Fibroblast of pulmonary artery (primary cell): ENCODE measurements at regions not wholly inside any gene's neighbourhood (a gene's known extent, or its start where the extent isn't known, plus 50 kb on each side); places are given as distances from the start of the nearest gene placed in this dataset.

Experiments used
- DNase-seq: peaks from one replicate; pipeline ENCODE4 v3.0.0-alpha.2; 2010; ENCODE audit warnings: low read depth
- H3K4me3 ChIP-seq: replicated peaks from 2 replicates; pipeline ENCODE4 v1.5.1; 2011; ENCODE audit warnings: low read depth, mild to moderate bottlenecking, control low read depth, low read length, moderate library complexity
- TF ChIP-seq, protein P1 (sequence below): IDR thresholded peaks from 2 replicates; pipeline ENCODE4 v1.5.1; 2011; ENCODE audit warnings: mild to moderate bottlenecking, control low read depth, low read length, inconsistent platforms; ENCODE audit errors: missing control alignments

- TF ChIP-seq, protein P1, sequence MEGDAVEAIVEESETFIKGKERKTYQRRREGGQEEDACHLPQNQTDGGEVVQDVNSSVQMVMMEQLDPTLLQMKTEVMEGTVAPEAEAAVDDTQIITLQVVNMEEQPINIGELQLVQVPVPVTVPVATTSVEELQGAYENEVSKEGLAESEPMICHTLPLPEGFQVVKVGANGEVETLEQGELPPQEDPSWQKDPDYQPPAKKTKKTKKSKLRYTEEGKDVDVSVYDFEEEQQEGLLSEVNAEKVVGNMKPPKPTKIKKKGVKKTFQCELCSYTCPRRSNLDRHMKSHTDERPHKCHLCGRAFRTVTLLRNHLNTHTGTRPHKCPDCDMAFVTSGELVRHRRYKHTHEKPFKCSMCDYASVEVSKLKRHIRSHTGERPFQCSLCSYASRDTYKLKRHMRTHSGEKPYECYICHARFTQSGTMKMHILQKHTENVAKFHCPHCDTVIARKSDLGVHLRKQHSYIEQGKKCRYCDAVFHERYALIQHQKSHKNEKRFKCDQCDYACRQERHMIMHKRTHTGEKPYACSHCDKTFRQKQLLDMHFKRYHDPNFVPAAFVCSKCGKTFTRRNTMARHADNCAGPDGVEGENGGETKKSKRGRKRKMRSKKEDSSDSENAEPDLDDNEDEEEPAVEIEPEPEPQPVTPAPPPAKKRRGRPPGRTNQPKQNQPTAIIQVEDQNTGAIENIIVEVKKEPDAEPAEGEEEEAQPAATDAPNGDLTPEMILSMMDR: no peak
- no peak overlapping the region for H3K4me3 ChIP-seq
- no peak for DNase-seq
Measured at GRCh38 chr9:116078640-116079039, 75.0 kb upstream of the PAPPA start.

DNA sequence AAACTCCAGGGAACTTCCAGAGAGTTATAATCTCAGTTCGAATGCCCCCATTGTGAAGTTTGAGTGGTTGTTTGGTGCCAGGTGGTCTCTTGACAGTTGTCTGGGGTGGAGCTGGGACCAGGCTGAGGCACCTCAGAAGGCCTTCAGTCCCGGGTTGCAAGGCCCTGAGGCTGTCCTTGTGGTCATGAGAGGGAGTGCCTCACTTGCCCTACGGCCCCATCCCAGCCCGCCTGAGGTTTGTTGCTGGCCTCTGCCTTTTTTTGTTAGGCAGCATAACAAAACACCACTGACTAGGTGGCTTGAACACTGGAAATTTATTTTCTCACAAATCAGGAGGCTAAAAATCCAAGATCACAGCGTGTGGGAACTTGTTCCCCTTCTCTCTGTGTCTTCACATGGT, 73.0 kb upstream of the PAPPA start:
- DNase-seq: no peak
- TF ChIP-seq, protein P1: no peak
- H3K4me3 ChIP-seq: no peak overlapping the region

DNA sequence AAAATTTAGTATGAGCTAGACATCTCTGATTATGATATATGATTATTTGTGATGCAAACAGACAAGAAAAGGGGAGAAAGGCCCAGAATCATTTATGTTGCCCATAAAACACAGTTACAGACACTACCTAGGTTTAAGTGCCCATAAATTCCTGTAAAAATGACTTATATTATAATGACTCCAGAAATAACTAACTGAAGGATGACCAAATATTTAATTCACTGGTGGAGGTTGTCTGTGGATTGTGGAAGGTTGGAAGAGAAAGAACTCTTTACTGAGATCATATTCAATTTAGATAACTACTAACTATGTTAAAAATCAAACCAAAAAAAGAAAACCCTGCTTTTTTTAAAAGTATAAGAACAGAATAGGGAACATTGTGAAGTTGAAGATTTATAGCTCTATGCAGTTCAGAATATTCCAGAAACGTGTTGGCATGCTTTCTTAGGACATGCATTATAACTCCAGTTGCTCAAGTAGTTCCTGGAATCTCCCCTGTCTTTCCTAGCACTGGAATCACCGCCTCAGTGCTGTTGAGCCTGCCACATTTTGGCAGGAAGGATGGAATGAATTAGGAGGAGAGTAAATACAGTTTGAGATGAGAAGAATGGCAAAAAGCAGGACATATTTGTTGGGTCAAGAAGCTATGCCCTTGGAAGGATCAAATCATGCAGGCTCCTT, 72.0 kb upstream of the PAPPA start:
- TF ChIP-seq, protein P1: no peak
- peak; percentile 48 for DNase-seq

DNA sequence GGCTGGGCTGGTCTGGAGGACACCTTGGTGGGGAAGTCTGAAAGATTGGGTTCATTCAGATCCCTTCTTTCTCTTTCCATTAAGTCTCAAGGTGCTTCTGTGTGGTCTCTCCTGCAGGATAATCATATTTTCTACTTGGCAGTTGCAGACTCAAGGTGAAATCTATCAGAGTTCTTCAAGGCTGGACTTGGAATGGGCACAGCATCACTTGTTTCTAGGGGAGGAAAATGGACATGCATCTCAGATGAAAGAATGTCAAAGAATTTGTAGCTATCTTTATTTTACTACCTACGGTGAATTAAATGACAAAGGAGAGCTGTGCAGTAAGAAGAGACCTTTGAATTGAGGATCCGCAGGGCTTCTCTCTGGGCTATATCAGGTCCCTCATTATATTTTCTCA, 69.8 kb upstream of the PAPPA start:
- DNase-seq: no peak
- TF ChIP-seq, protein P1: no peak
- H3K4me3 ChIP-seq: no peak overlapping the region

More for the DNA sequence above, 72.0 kb upstream of the PAPPA start:
- H3K4me3 ChIP-seq: no peak overlapping the region

DNA sequence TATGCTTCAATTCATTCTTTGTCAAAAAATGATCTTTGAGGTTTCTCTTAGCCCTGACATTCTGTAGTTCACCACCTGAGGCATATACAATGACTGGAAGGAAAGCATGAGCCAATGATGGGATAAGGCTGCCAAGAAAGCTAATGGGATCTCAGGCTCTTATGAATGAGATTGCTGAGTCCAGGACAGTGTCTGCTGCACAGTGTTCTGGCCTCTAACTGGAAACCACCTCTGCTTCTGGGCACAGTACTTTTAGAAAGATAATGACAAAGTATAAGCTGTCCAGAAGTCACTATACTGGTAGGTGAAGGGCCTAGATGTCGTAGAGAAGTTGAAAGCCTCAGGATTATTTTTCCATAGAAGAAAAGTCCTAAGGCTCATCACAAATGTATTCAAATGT, 69.1 kb upstream of the PAPPA start:
- DNase-seq: no peak
- H3K4me3 ChIP-seq: no peak overlapping the region
- TF ChIP-seq, protein P1: no peak

DNA sequence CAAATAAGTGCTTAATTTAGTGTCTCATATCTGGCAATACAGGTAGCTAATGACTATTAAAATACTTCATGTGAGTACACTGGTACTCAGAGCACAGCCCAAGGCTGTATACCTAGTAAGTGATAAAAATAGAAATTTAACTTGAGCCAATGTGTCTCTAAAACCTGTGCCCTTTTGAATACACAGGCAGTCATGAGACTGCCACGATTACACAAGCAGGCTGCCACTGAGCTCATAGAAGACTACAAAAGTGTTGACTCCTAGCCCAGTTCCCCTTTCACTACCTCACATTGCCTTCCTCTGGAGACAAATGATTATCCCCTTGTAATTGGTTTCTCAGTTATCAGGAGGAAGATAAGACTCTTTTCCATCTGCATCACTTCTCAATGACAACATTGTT, 66.3 kb upstream of the PAPPA start:
- TF ChIP-seq, protein P1: no peak
- peak; percentile 94 for DNase-seq
- no peak overlapping the region for H3K4me3 ChIP-seq

GRCh38 chr9:116087751-116088194, 65.8 kb upstream of the PAPPA start:
- TF ChIP-seq, protein P1: no peak
- DNase-seq: peak; percentile 72
- H3K4me3 ChIP-seq: no peak overlapping the region
